Activated naive CD4-positive, alpha-beta T cell treated with anti-CD3 and anti-CD28 coated beads, Interleukin-2, amount 10 ng/mL, durations not matched to agents 7 days and 5 days (primary cell): ENCODE measurements at regions not wholly inside any gene's neighbourhood (a gene's known extent, or its start where the extent isn't known, plus 50 kb on each side); places are given as distances from the start of the nearest gene placed in this dataset.

Experiments used
- CTCF ChIA-PET: fragments of 350-600 bp; sonication (Branson Sonifier 250); formaldehyde crosslinking; loops from one replicate; lab custom pipeline; 2021; ENCODE audit warnings: antibody characterized with exemption; lab: Charles Lee
- DNase-seq: peaks from one replicate; pipeline ENCODE4 v3.0.0-alpha.2; 2020
- H3K27ac Mint-ChIP-seq: one replicate; pipeline ENCODE4 v1.8.0; 2021; ENCODE audit warnings: mild to moderate bottlenecking, moderate library complexity, mixed read lengths
- H3K27me3 Mint-ChIP-seq: one replicate; pipeline ENCODE4 v1.8.0; 2021; ENCODE audit warnings: mild to moderate bottlenecking, mixed read lengths
- H3K36me3 Mint-ChIP-seq: one replicate; pipeline ENCODE4 v1.8.0; 2021; ENCODE audit warnings: mixed read lengths
- H3K4me1 Mint-ChIP-seq: one replicate; pipeline ENCODE4 v1.8.0; 2021; ENCODE audit warnings: mixed read lengths
- H3K4me3 Mint-ChIP-seq: one replicate; pipeline ENCODE4 v1.8.0; 2021; ENCODE audit warnings: mild to moderate bottlenecking, moderate library complexity, mixed read lengths
- H3K9me3 Mint-ChIP-seq: one replicate; pipeline ENCODE4 v1.8.0; 2021; ENCODE audit warnings: mixed read lengths

DNA sequence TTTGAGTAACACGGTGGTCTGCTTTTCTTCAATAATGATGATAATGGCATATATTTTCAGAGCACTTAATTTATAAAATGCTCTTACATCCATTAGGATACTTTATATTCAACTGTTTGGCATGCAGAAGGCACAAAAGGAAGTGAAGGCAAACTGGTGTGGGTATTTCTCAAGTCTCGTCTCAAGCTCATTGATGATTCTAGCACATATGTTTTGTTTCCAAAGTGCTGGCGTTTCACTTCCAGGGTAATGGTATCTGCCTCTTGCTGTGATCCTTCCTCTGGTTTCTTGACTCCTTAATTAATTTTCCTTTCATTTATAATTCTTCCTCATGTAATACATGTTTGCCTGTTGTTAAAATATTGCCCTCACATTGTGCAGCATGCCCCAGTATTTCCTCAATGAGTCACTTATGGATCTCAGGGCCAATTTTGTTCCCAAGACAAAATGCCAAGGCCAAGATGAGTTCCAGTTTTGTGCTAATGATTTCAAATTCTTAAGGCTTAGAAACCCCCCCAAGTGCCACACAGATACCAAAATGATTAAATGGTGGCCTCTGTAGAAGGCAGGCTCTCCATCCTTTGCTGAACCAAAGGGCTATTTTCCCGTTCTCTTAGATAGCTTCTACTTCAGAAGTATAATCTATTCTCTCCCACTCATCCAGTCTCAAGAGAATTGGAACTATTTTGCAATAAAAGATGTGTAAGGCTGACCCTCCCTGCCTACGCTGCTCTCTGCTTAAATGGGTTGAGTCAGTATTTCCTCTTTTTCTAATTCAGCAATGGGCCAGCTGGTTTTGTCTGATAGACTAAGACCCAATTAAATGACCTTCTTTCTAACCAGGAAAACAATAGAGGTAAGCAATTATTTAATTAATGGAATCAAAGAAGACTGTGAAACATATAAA lies 171.2 kb downstream of the ZNF365 start:
- DNase-seq, result no peak
- no peak overlapping the region for H3K27ac Mint-ChIP-seq
- CTCF ChIA-PET, result no interaction called here
- no peaks in the 10 kb centered on the region for H3K4me1 Mint-ChIP-seq
- H3K36me3 Mint-ChIP-seq, result no peaks in the 10 kb centered on the region
- H3K27me3 Mint-ChIP-seq, result peaks cover 3% of the 10 kb centered on the region
- no peak overlapping the region for H3K4me3 Mint-ChIP-seq
- H3K9me3 Mint-ChIP-seq, result no peaks in the 10 kb centered on the region

DNA sequence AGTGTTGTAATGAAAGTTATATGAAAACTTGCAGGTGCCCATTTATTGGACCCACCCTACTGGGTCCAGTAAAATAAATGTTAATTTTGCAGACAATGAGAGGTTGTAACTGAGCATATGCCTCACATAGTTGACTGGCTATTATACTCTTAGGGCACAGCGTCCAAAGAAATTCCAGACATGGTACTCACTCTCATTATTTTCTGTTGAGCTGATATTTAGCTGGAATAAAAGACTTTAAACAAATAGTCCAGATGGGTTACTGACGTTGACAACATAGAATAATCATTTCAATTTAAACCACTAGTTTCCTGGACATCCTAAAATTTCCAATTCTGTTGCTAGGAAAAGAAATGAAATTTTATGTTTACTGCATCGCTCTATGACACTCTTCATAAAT lies 174.5 kb downstream of the ZNF365 start:
- no peaks in the 10 kb centered on the region for H3K4me1 Mint-ChIP-seq
- peaks cover 7% of the 10 kb centered on the region for H3K27me3 Mint-ChIP-seq
- H3K27ac Mint-ChIP-seq, result no peak overlapping the region
- no peak overlapping the region for H3K4me3 Mint-ChIP-seq
- CTCF ChIA-PET, result no interaction called here
- H3K36me3 Mint-ChIP-seq, result no peaks in the 10 kb centered on the region
- H3K9me3 Mint-ChIP-seq, result no peaks in the 10 kb centered on the region
- DNase-seq, result no peak

DNA sequence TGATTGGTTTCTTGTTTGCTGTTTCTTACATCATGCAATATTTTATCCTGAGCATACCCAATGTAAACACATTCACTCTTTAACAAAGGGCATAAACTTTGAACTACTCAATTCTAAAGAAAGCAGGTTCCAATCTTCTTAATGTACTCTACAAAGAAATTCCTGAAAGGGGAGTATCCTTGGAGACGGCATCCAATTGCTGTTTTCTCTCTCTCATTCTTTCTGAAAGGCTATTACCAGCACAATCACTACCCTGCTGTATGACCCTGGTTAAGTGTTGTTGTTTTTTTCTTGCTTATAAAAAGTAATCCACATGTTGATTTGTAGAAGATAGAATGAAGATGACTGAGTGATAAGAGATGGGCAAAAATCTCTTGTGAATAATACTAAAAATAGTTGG lies 176.0 kb downstream of the ZNF365 start:
- peaks cover 13% of the 10 kb centered on the region for H3K27me3 Mint-ChIP-seq
- H3K27ac Mint-ChIP-seq, result no peak overlapping the region
- no peaks in the 10 kb centered on the region for H3K9me3 Mint-ChIP-seq
- DNase-seq, result no peak
- CTCF ChIA-PET, result no interaction called here
- H3K4me3 Mint-ChIP-seq, result no peak overlapping the region
- H3K4me1 Mint-ChIP-seq, result no peaks in the 10 kb centered on the region
- H3K36me3 Mint-ChIP-seq, result no peaks in the 10 kb centered on the region

DNA sequence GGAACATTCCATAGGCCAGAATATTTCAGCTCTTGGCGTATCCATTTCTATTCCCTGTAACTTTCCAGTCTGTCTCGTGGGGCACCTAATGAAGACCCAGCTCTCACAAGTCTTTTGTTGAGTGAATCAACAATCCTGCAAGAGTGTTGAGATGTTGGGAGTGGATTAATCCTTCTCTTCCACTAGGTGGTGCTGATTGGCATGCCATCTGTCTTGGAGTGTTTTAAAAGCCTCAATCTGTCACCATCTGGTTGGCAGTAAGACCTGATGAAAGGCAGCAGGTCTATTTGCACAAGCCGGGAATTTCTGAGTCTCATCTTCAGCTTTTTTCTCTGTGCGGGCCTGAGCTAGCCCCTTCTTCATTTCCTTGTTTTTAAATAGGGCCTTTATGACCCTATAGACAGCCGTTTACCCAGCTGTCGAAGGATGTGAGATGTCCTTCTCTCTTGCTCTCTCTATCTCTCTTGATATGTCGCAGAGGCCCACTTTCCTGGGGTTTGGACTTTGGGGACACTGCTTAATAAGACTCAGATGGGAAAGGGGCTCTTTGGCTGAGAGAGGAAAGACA lies 180.5 kb downstream of the ZNF365 start:
- Mint-ChIP-seq H3K36me3 (no peaks in the 10 kb centered on the region), H3K4me1 (no peaks in the 10 kb centered on the region), H3K27ac (no peak overlapping the region), H3K4me3 (no peak overlapping the region), H3K9me3 (no peaks in the 10 kb centered on the region), H3K27me3 (peaks cover 27% of the 10 kb centered on the region)
- DNase-seq, result no peak
- CTCF ChIA-PET, result interaction anchor here (0.7 to 1.3 kb wide), 5 partner anchors 26 to 127 kb away, joined by 3 to 4 read pairs (median 3); no protein-coding TSS in a partner anchor

DNA sequence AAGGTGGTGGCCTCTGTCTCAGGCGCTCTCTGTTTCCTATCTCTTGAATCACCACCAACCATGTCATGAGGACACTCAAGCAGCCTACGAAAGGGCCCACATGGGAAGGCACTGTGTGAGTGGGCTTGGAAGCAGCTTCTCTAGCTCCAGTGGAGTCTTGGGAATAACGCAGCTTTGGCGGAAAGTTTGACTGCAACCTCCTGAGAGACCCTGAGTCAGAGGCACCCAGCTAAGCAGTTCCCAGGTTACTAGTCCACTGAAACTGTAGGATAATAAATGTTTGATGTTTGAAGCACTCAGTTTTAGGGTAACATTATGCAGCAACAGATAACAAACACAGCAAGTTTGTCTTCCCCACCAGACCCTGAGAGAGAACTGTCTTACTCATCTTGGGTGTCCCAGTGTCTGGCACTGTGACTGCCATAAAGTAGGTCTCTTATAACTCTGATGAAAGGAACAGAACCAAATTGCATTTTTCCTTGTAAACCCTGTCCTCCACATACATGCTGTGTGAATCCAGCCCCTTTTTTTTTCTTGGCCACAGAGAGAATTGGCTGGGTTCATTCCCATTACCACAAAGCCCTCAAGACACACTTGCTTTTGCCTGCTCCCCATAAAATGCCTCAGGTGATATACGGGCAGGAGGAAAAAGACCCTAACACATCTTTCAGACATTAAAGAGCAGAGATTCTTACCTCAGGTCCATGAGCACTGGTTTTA lies 185.5 kb downstream of the ZNF365 start:
- Mint-ChIP-seq H3K27ac (no peak overlapping the region), H3K4me1 (no peaks in the 10 kb centered on the region), H3K36me3 (no peaks in the 10 kb centered on the region)

DNA sequence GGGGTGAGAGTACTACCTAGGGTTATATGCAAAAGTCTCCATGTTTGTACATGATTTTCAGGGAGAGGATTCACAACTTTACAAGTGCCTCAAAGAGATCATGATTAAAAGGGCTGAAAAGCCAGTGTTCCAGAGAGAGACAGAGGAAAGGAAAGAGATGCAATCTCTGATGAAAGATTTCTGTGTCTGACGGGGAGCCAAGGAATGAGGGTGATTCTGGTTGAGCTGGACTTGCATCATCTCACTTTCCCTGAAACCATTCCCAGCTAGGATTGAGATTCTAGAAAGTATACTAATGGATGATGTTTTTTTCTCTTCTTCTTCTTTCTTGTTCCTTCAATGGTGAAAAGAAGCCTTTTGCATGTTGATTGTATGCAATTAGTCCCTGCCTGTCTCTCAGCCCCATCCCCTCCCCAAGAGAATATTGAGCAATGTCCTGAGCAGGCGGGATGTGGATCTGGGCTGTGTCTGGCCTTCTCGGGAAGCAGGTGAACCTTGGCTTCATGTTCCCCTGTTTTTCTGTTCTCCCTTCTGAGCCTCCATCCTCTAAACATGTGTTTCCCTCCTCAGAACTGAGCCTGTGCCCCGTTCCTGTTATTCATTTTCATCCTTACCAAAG lies 186.1 kb downstream of the ZNF365 start:
- CTCF ChIA-PET, result no interaction called here

More for the DNA sequence above, 185.5 kb downstream of the ZNF365 start:
- H3K9me3 Mint-ChIP-seq, result no peaks in the 10 kb centered on the region
- H3K4me3 Mint-ChIP-seq, result no peak overlapping the region
- H3K27me3 Mint-ChIP-seq, result peaks cover 29% of the 10 kb centered on the region
- CTCF ChIA-PET, result no interaction called here
- no peak for DNase-seq

DNA sequence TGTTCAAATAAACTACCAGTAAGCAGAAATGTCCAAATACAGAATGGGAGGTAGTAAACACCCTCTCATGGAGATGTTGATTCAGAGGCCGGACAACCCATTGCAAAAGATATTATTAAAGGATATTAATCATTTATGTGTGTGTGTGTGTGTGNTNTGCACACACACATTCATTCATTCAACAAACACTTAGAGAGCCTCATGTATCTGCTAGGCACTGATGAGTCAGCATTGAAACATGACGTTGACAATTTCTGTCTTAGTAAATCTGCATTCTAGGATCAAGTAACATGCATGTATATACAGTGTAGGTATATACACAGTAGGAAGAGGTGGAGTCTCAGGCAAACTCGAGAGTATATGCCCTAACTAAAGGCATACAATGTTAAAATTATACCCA lies 187.0 kb downstream of the ZNF365 start:
- no peak for DNase-seq
- Mint-ChIP-seq H3K27me3 (peaks cover 24% of the 10 kb centered on the region), H3K4me1 (no peaks in the 10 kb centered on the region), H3K27ac (no peak overlapping the region), H3K9me3 (no peaks in the 10 kb centered on the region), H3K4me3 (no peak overlapping the region), H3K36me3 (no peaks in the 10 kb centered on the region)
- CTCF ChIA-PET, result no interaction called here

More for the DNA sequence above, 186.1 kb downstream of the ZNF365 start:
- H3K27me3 Mint-ChIP-seq, result peaks cover 26% of the 10 kb centered on the region
- H3K27ac Mint-ChIP-seq, result no peak overlapping the region
- no peaks in the 10 kb centered on the region for H3K36me3 Mint-ChIP-seq
- no peaks in the 10 kb centered on the region for H3K9me3 Mint-ChIP-seq
- H3K4me3 Mint-ChIP-seq, result no peak overlapping the region
- no peak for DNase-seq
- H3K4me1 Mint-ChIP-seq, result no peaks in the 10 kb centered on the region

DNA sequence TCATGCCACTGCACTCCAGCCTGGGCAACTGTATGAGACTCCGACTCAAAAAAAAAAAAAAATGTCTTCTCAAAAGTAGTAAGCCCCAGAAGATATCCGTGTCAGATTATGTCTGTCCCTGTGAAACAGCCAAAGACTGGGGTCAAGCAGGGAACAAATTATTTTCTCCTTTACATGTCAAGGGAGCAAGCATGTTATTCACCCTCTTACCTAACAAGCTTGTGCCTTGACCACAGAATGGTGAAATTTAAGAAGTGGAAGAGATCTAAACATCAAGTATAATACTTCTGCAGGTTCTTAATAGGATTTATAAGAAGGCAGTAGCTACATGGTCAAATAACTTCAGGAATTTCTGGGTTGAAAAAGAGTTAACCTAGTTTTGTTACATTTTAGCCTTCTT lies 187.9 kb downstream of the ZNF365 start:
- no peaks in the 10 kb centered on the region for H3K9me3 Mint-ChIP-seq
- H3K36me3 Mint-ChIP-seq, result no peaks in the 10 kb centered on the region
- H3K4me1 Mint-ChIP-seq, result no peaks in the 10 kb centered on the region
- H3K27me3 Mint-ChIP-seq, result peaks cover 19% of the 10 kb centered on the region
- CTCF ChIA-PET, result no interaction called here
- no peak overlapping the region for H3K4me3 Mint-ChIP-seq
- no peak for DNase-seq
- H3K27ac Mint-ChIP-seq, result no peak overlapping the region

DNA sequence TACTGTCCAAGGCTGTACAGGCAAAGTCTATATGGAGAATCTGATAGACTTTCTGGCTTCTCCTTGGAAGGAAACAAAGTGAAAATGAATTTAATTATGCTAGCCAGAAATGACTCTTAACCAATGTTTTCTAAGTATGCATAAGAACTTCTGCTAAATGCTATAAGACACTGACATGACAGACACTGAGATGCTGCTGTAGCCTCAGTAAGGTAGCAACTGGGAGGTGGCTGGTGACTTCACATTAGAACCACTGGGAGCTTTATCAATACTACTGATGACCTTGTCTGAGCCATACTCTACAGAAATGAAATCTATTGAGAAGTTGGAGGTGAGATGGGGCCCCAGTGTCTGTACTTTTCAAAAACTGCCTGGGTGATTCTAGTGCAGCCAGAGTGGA lies 188.6 kb downstream of the ZNF365 start:
- H3K27ac Mint-ChIP-seq, result no peak overlapping the region
- no peaks in the 10 kb centered on the region for H3K9me3 Mint-ChIP-seq
- no peaks in the 10 kb centered on the region for H3K36me3 Mint-ChIP-seq
- no peaks in the 10 kb centered on the region for H3K4me1 Mint-ChIP-seq
- peaks cover 19% of the 10 kb centered on the region for H3K27me3 Mint-ChIP-seq
- H3K4me3 Mint-ChIP-seq, result no peak overlapping the region
- DNase-seq, result no peak
- CTCF ChIA-PET, result no interaction called here

DNA sequence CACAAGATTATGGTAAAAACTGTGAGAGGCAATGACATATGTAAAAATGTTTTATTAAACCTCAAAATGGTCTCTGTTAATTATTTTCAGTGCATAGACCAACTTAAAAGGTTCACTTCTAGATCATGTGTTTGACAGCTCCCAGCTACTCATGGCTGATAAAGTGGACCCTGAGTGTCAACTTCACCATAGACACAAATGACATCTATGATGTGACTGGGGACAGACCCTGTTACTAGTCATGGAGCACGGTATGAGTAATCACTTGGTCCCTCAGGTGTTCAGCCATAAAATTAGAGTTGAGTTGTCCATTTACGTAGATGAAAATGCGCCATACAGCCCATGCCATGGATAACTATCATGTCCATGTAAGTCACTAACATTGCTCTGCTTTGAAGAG lies 199.8 kb downstream of the ZNF365 start:
- Mint-ChIP-seq H3K27ac (no peak overlapping the region), H3K27me3 (peaks cover 3% of the 10 kb centered on the region), H3K9me3 (no peaks in the 10 kb centered on the region), H3K36me3 (no peaks in the 10 kb centered on the region), H3K4me3 (no peak overlapping the region), H3K4me1 (no peaks in the 10 kb centered on the region)
- no peak for DNase-seq
- CTCF ChIA-PET, result interaction anchor here (0.5 kb wide), 1 partner anchor 40 kb away, joined by 3 read pairs; no protein-coding TSS in a partner anchor

DNA sequence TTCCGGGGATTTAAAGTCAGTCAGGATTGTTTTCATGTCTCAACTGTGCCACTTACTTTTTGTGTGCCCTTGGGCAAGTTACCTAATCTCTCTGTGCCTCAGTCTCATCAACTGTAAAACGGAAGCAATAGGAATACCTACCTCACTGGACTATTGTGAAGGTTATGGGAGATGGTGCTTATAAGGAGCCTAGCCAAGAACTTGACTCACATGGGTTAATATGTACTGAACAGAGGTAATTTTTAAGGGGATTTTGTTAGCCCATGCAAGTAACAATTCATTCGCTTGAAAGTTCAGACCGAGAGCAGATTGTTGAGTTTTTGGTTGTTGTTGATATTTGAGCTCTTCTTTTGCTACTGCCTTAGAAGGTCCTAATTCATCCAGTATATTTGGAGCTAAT lies 202.9 kb downstream of the ZNF365 start:
- H3K27ac Mint-ChIP-seq, result no peak overlapping the region
- DNase-seq, result no peak
- H3K4me1 Mint-ChIP-seq, result no peaks in the 10 kb centered on the region
- CTCF ChIA-PET, result no interaction called here
- peaks cover 3% of the 10 kb centered on the region for H3K27me3 Mint-ChIP-seq
- no peaks in the 10 kb centered on the region for H3K9me3 Mint-ChIP-seq
- H3K4me3 Mint-ChIP-seq, result no peak overlapping the region
- no peaks in the 10 kb centered on the region for H3K36me3 Mint-ChIP-seq

DNA sequence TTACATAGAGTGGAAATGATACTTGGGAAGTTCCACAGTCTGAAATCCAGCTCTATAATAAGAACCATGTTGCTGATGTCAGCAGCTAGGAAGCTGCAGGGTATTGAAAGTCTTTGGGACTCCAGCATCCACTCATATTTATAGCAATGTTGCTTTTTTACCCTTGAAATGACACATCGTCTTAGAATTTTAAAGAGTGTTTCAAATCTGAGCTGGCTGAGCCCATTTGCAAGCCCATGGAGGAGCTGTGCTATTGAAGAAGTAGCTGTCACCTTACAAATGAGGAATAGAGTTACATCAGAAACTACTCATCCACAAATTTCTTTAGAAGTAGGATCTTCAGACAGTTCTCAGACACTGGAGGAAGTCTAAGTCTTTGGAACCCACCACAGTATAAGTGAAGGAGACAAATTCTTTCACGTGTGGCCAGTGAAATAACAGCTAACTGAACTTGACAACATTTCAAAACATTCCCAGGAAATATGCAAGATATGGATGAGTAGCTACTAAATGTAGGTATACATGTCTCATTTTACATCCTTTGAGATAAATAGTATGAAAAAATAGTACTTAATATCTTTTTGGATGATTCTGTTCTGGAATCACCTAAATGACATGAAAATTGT lies 203.6 kb downstream of the ZNF365 start:
- Mint-ChIP-seq H3K36me3 (no peaks in the 10 kb centered on the region), H3K27ac (no peak overlapping the region), H3K4me3 (no peak overlapping the region), H3K9me3 (no peaks in the 10 kb centered on the region), H3K27me3 (peaks cover 3% of the 10 kb centered on the region), H3K4me1 (no peaks in the 10 kb centered on the region)
- no peak for DNase-seq
- CTCF ChIA-PET, result no interaction called here

DNA sequence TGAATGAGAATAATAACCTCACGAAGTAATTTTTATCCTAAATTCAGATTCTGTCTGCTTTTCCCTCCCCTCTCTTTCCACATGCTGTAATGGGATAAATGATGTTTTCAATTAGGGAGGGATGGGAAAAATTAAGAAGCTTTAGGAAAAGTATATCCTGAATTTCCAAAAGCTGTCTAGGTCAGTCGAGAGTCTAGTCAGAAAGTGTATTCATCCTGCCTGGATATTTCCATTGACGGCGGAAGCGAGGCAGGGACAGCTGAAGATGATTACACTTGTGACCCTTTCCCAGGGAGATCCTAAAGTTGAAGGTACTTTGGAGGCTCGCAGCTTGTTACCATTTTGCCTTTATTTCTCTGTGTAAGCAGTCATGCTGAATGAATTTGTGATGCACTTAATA lies 204.1 kb downstream of the ZNF365 start:
- no peak overlapping the region for H3K27ac Mint-ChIP-seq

DNA sequence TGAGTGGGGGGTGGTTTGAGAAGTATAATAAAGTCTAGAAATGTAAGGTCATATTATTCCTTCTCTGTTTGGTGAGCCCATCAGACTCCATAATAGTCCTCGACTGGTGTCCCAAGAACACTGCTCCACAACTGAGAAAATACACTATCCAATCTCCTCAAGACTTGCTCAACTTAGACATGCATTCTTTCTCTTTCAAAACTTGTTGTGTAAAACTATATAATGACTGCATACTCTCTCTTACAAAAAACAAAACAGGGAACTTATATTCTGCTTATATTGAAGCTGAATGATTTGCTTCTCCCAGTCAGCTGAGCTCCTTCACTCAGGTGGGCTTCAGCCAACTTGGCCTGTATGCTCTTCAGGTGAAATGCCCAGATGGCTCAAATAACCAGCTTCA lies 204.7 kb downstream of the ZNF365 start:
- Mint-ChIP-seq H3K4me3 (no peak overlapping the region), H3K36me3 (no peaks in the 10 kb centered on the region), H3K9me3 (no peaks in the 10 kb centered on the region), H3K27me3 (peaks cover 4% of the 10 kb centered on the region), H3K4me1 (no peaks in the 10 kb centered on the region), H3K27ac (no peak overlapping the region)
- CTCF ChIA-PET, result no interaction called here
- no peak for DNase-seq

More for the DNA sequence above, 204.1 kb downstream of the ZNF365 start:
- H3K9me3 Mint-ChIP-seq, result no peaks in the 10 kb centered on the region
- H3K36me3 Mint-ChIP-seq, result no peaks in the 10 kb centered on the region
- no peak overlapping the region for H3K4me3 Mint-ChIP-seq
- H3K27me3 Mint-ChIP-seq, result peaks cover 3% of the 10 kb centered on the region
- no peaks in the 10 kb centered on the region for H3K4me1 Mint-ChIP-seq
- CTCF ChIA-PET, result no interaction called here
- no peak for DNase-seq
